GM06990 (cell line): ENCODE measurements at regions not wholly inside any gene's neighbourhood (a gene's known extent, or its start where the extent isn't known, plus 50 kb on each side); places are given as distances from the start of the nearest gene placed in this dataset.

Experiments
- DNase-seq: peaks from one replicate; pipeline ENCODE4 v3.0.0-alpha.2; 2011; ENCODE audit not compliant: insufficient read length; ENCODE audit errors: extremely low read depth
- H3K27me3 ChIP-seq: replicated peaks from 2 replicates; pipeline ENCODE4 v1.6.0; 2011; ENCODE audit warnings: low read length; ENCODE audit not compliant: control insufficient read depth, insufficient read depth
- H3K36me3 ChIP-seq: 2 replicates; pipeline ENCODE4 v1.5.1; 2011; ENCODE audit warnings: low read length; ENCODE audit not compliant: control insufficient read depth, insufficient read depth
- H3K4me3 ChIP-seq: replicated peaks from 2 replicates; pipeline ENCODE4 v1.5.1; 2011; ENCODE audit warnings: low read depth, mild to moderate bottlenecking, control low read depth, low read length
- TF ChIP-seq, protein P1 (sequence below): IDR thresholded peaks from 2 replicates; pipeline ENCODE4 v1.5.1; 2011; ENCODE audit warnings: low read length, control low read depth, mild to moderate bottlenecking, inconsistent platforms; ENCODE audit not compliant: insufficient read depth, poor library complexity, severe bottlenecking

GRCh38 chr13:80598189-80598588 is 257.3 kb upstream of the SPRY2 start:
- DNase-seq, result no peak
- TF ChIP-seq, protein P1, sequence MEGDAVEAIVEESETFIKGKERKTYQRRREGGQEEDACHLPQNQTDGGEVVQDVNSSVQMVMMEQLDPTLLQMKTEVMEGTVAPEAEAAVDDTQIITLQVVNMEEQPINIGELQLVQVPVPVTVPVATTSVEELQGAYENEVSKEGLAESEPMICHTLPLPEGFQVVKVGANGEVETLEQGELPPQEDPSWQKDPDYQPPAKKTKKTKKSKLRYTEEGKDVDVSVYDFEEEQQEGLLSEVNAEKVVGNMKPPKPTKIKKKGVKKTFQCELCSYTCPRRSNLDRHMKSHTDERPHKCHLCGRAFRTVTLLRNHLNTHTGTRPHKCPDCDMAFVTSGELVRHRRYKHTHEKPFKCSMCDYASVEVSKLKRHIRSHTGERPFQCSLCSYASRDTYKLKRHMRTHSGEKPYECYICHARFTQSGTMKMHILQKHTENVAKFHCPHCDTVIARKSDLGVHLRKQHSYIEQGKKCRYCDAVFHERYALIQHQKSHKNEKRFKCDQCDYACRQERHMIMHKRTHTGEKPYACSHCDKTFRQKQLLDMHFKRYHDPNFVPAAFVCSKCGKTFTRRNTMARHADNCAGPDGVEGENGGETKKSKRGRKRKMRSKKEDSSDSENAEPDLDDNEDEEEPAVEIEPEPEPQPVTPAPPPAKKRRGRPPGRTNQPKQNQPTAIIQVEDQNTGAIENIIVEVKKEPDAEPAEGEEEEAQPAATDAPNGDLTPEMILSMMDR, result no peak
- Histone ChIP-seq H3K36me3 (no peaks in the 10 kb centered on the region), H3K27me3 (no peaks in the 10 kb centered on the region), H3K4me3 (no peak overlapping the region)

DNA sequence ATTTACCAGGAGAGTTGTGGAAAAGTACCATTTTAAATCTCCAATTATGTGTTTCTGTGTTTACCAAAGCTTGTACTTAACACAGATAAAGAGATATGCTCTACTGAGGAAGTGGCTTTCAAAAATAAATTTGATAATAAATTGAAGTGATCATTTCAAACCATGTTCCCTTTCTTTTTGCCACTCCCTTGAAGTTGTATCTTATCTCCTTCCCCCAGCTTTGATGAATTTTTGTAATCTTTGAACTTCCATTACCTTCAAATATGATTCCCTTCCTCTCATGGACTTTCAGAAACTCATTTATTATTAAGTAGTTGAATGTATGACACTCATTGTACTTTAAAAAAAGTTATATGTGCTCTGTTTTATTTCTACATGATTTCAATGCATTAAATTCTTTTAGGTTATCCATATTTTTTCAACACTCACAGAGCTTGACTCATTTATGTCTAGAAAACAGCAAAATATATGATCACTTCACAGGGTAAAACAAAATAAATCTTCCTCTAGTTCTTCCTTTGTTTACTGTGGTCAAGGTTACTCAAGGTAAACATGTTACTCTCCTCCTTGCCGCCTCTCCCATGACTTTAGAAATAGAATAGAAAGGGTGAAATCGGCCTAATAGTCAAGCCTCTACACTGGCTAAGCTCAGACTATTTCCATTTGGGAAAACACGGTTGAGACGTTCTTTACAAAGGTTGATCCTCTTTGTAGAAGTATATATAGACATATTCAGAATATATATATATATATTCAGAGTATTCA is 251.2 kb upstream of the SPRY2 start:
- no peaks in the 10 kb centered on the region for H3K27me3 ChIP-seq
- DNase-seq, result no peak
- TF ChIP-seq, protein P1, result no peak
- no peak overlapping the region for H3K4me3 ChIP-seq
- no peaks in the 10 kb centered on the region for H3K36me3 ChIP-seq

DNA sequence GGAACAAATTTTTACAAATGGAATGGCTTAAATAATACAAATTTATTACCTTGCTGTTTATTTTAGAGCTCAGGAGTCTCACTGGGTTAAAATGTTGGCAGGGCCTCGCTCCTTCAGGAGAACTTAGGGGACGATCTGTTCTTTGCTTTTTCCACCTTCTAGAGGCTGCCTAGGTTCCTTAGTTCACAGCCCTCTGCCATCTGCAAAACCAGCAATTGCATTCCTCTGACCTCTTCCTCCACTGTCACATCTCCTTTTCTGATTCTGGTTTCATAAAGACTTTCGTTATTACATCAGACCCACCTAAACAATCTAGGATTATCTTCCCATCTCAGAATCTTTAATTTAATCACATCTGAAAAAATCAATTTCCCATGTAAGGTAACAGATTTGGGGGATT is 249.6 kb upstream of the SPRY2 start:
- Histone ChIP-seq H3K36me3 (no peaks in the 10 kb centered on the region), H3K27me3 (no peaks in the 10 kb centered on the region), H3K4me3 (no peak overlapping the region)
- DNase-seq, result no peak
- TF ChIP-seq, protein P1, result no peak

DNA sequence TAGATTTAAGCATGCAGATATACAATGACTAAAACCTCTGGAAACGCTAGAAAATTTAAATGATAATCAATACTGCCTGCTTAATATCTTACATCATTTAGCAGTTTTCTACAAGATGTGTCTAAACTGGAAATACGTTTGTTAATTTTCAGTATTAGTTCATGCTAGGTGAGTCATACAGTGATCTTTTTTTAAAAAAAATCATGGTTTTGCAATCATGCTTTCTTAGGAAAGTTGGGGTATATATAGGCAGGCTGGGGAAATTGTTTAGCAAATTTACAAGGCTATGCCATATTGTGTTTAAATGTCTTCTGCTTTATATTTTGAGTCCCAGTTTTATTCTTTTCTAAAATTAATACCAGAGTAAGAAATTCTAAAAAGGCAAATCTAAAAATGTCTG is 245.4 kb upstream of the SPRY2 start:
- no peak for DNase-seq
- H3K4me3 ChIP-seq, result no peak overlapping the region
- H3K27me3 ChIP-seq, result no peaks in the 10 kb centered on the region
- H3K36me3 ChIP-seq, result no peaks in the 10 kb centered on the region
- TF ChIP-seq, protein P1, result no peak

DNA sequence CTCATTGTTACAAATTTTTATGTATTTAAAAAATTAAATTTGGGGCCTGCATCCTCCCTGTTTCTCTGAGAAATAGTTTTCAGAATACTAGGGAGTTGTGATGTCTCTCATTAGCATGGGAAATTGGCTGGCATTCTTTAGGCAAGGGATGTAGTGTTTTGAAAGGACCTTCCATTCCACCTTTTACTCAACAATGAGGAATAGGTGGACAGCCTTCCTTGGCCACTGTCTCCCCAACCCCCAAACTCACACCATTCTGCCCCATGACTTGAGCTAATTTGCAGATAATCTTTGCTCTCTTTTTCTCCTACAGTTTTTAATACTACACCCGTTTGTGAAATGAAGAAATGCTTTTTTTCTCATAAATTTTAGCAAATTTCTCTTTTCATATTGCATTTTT is 244.6 kb upstream of the SPRY2 start:
- Histone ChIP-seq H3K36me3 (no peaks in the 10 kb centered on the region), H3K27me3 (no peaks in the 10 kb centered on the region), H3K4me3 (no peak overlapping the region)
- TF ChIP-seq, protein P1, result no peak
- DNase-seq, result no peak

- H3K36me3 ChIP-seq, result no peaks in the 10 kb centered on the region
- TF ChIP-seq, protein P1, result no peak
- H3K4me3 ChIP-seq, result no peak overlapping the region
- no peak for DNase-seq
- H3K27me3 ChIP-seq, result no peaks in the 10 kb centered on the region
Observed at GRCh38 chr13:80584785-80585184, 243.9 kb upstream of the SPRY2 start.
